NT2/D1 (cell line): ENCODE measurements at regions not wholly inside any gene's neighbourhood (a gene's known extent, or its start where the extent isn't known, plus 50 kb on each side); places are given as distances from the start of the nearest gene placed in this dataset.

ENCODE experiments used
- SUZ12 ChIP-seq: IDR thresholded peaks from 2 replicates; pipeline ENCODE4 v1.6.1; 2011; ENCODE audit not compliant: insufficient read length, insufficient read depth; ENCODE audit errors: extremely low read depth
- YY1 ChIP-seq: IDR thresholded peaks from 2 replicates; pipeline ENCODE4 v1.6.1; 2011; ENCODE audit not compliant: insufficient read length, insufficient read depth
- ZNF274 ChIP-seq: IDR thresholded peaks from 2 replicates; pipeline ENCODE4 v1.6.1; 2011; ENCODE audit warnings: mild to moderate bottlenecking, low read depth, low read length

GRCh38 chr13:74200081-74200480 is 65.9 kb upstream of the KLF12 start:
- TF ChIP-seq ZNF274 (no peak), SUZ12 (no peak), YY1 (no peak)
